Tibial nerve (tissue), 4 donors: ENCODE measurements at regions not wholly inside any gene's neighbourhood (a gene's known extent, or its start where the extent isn't known, plus 50 kb on each side); places are given as distances from the start of the nearest gene placed in this dataset.

Experiments
- DNase-seq, 2 donors: peaks; one replicate each; pipeline ENCODE4 v3.0.0-alpha.2; 2019; ENCODE audit warnings: low spot score in 2 of 2
- H3K27ac ChIP-seq, 4 donors: fragments of 200-600 bp; sonication (generic) in 3 of 4; one replicate each; pipeline ENCODE4 v1.5.1; 2017 to 2019; ENCODE audit warnings: mild to moderate bottlenecking in 1 of 4
- H3K27me3 ChIP-seq, 2 donors: fragments of 200-600 bp; sonication (generic) in 1 of 2; one replicate each; pipeline versions ENCODE4 v1.5.1 to v1.6.0; 2017 to 2019
- H3K36me3 ChIP-seq, 3 donors: fragments of 200-600 bp; sonication (generic); one replicate each; pipeline ENCODE4 v1.5.1; 2018 to 2019
- H3K4me1 ChIP-seq, 4 donors: fragments of 200-600 bp; sonication (generic) in 3 of 4; one replicate each; pipeline ENCODE4 v1.5.1; 2017 to 2019
- H3K4me3 ChIP-seq, 4 donors: fragments of 200-600 bp; sonication (generic) in 3 of 4; one replicate each; pipeline ENCODE4 v1.5.1; 2017 to 2019; ENCODE audit warnings: mild to moderate bottlenecking in 1 of 4, moderate library complexity in 1 of 4
- H3K9me3 ChIP-seq, 4 donors: fragments of 200-600 bp; sonication (generic) in 3 of 4; one replicate each; pipeline ENCODE4 v1.5.1; 2017 to 2019
- CTCF ChIP-seq, 5 experiments: fragments of 200-600 bp in 3 of 5; fragments of 450-650 bp in 2 of 5; sonication (generic) in 3 of 5; IDR thresholded peaks; one replicate each; pipeline ENCODE4 v1.5.1; 2016 to 2019; ENCODE audit warnings: antibody characterized with exemption in 5 of 5, mild to moderate bottlenecking in 3 of 5, moderate library complexity in 2 of 5
- EP300 ChIP-seq, 2 donors: sonication (generic); formaldehyde crosslinking; IDR thresholded peaks; one replicate each; pipeline ENCODE4 v1.6.1; 2017; ENCODE audit warnings: antibody characterized with exemption in 2 of 2, mild to moderate bottlenecking in 1 of 2
- POLR2A ChIP-seq, 2 donors: fragments of 450-650 bp; IDR thresholded peaks; one replicate each; pipeline ENCODE4 v1.6.1; 2017; ENCODE audit warnings: antibody characterized with exemption in 2 of 2, mild to moderate bottlenecking in 2 of 2, moderate library complexity in 2 of 2
- WGBS, 2 donors: methylation state at CpG; one replicate each; pipeline ENCODE4 v1.1.5; 2018; 5-methylcytosine and 5-hydroxymethylcytosine counted together

GRCh38 chr5:18959535-18959934, 1028.5 kb downstream of the CDH18 start:
- WGBS, 2 donors = 74 to 78% methylated on average over 4 of the region's 4 CpGs
- H3K36me3 ChIP-seq = no peaks in the 10 kb centered on the region
- DNase-seq = no peak
- no peaks in the 10 kb centered on the region for H3K4me1 ChIP-seq
- no peaks in the 10 kb centered on the region for H3K27me3 ChIP-seq
- no peak overlapping the region for H3K4me3 ChIP-seq
- H3K9me3 ChIP-seq = no peaks in the 10 kb centered on the region
- TF ChIP-seq CTCF (IDR thresholded peaks at IDR 0.05) (no peak), POLR2A (IDR thresholded peaks at IDR 0.05) (no peak), EP300 (IDR thresholded peaks at IDR 0.05) (no peak)
- no peak overlapping the region for H3K27ac ChIP-seq

- Histone ChIP-seq H3K27ac (no peak overlapping the region), H3K9me3 (no peaks in the 10 kb centered on the region), H3K4me3 (no peak overlapping the region), H3K36me3 (no peaks in the 10 kb centered on the region), H3K4me1 (no peaks in the 10 kb centered on the region), H3K27me3 (no peaks in the 10 kb centered on the region)
- DNase-seq = no peak
- 84 to 86% methylated on average over 3 of the region's 3 CpGs for WGBS, 2 donors
- no peak for TF ChIP-seq POLR2A (IDR thresholded peaks at IDR 0.05)
- no peak for TF ChIP-seq CTCF (IDR thresholded peaks at IDR 0.05)
- TF ChIP-seq EP300 (IDR thresholded peaks at IDR 0.05) = no peak
These were observed 1026.8 kb downstream of the CDH18 start for GRCh38 chr5:18961234-18961633.

GRCh38 chr5:18965893-18966292, 1022.1 kb downstream of the CDH18 start:
- DNase-seq = no peak
- H3K36me3 ChIP-seq = no peaks in the 10 kb centered on the region
- TF ChIP-seq CTCF (IDR thresholded peaks at IDR 0.05) (no peak), POLR2A (IDR thresholded peaks at IDR 0.05) (no peak), EP300 (IDR thresholded peaks at IDR 0.05) (no peak)
- no peaks in the 10 kb centered on the region for H3K27me3 ChIP-seq
- H3K9me3 ChIP-seq = no peaks in the 10 kb centered on the region
- H3K27ac ChIP-seq = no peak overlapping the region
- 58 to 83% methylated on average over 3 of the region's 3 CpGs for WGBS, 2 donors
- H3K4me1 ChIP-seq = no peaks in the 10 kb centered on the region
- no peak overlapping the region for H3K4me3 ChIP-seq

GRCh38 chr5:18967637-18968036, 1020.4 kb downstream of the CDH18 start:
- no peak overlapping the region for H3K27ac ChIP-seq
- no peaks in the 10 kb centered on the region for H3K4me1 ChIP-seq
- no peaks in the 10 kb centered on the region for H3K9me3 ChIP-seq
- WGBS, 2 donors = 97% methylated on average over 1 of the region's 1 CpG
- no peaks in the 10 kb centered on the region for H3K36me3 ChIP-seq
- TF ChIP-seq EP300 (IDR thresholded peaks at IDR 0.05) = no peak
- TF ChIP-seq CTCF (IDR thresholded peaks at IDR 0.05) = no peak
- TF ChIP-seq POLR2A (IDR thresholded peaks at IDR 0.05) = no peak
- DNase-seq = no peak
- no peak overlapping the region for H3K4me3 ChIP-seq
- no peaks in the 10 kb centered on the region for H3K27me3 ChIP-seq

- Histone ChIP-seq H3K36me3 (no peaks in the 10 kb centered on the region), H3K27me3 (no peaks in the 10 kb centered on the region), H3K9me3 (no peaks in the 10 kb centered on the region), H3K4me3 (no peak overlapping the region), H3K4me1 (no peaks in the 10 kb centered on the region), H3K27ac (no peak overlapping the region)
- TF ChIP-seq POLR2A (IDR thresholded peaks at IDR 0.05) = no peak
- TF ChIP-seq CTCF (IDR thresholded peaks at IDR 0.05) = no peak
- TF ChIP-seq EP300 (IDR thresholded peaks at IDR 0.05) = no peak
- 74 to 88% methylated on average over 6 of the region's 6 CpGs for WGBS, 2 donors
- no peak for DNase-seq
These were observed 1019.0 kb downstream of the CDH18 start for GRCh38 chr5:18968966-18969365.
